ENCODE measurements at regions not wholly inside any gene's neighbourhood (a gene's known extent, or its start where the extent isn't known, plus 50 kb on each side); places are given as distances from the start of the nearest gene placed in this dataset.

DNA sequence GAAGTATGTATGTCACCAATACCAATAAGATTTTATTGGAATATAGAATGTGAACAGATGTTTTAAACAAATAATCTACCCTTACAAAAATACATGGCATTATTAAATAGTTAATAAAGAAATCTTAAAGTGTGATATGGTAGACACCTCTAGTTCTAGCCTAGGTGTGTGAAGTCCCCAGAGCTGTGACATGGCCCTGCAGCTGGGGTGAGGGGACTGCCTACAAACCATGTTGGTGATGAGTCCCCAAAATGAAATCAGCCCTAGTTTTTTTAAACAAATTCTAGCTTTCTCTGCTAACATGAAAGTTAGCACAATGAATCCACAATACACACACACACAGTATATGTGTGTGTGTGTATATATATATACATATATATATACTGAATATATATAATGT is 195.1 kb upstream of the RPS23 start:
- Histone ChIP-seq H2AFZ (ENCODE audit: low read depth, low read length) (no peak overlapping the region), H3K9ac (ENCODE audit: low read depth, low read length) (no peak overlapping the region), H3K4me3 (ENCODE audit: low read depth in 1 of 2, low read length in 2 of 2) (no peak overlapping the region), H3K9me3 (ENCODE audit: insufficient read depth, low read length, severe bottlenecking) (no peaks in the 10 kb centered on the region), H3K27me3 (ENCODE audit: insufficient read depth, low read length, poor library complexity) (no peaks in the 10 kb centered on the region), H3K79me2 (ENCODE audit: insufficient read depth, low read length) (no peaks in the 10 kb centered on the region), H3K36me3 (ENCODE audit: insufficient read depth, low read length) (no peaks in the 10 kb centered on the region), H3K4me1 (ENCODE audit: insufficient read depth, low read length) (no peaks in the 10 kb centered on the region), H3K27ac (ENCODE audit: low read length) (no peak overlapping the region), H4K20me1 (ENCODE audit: insufficient read depth, low read length) (no peaks in the 10 kb centered on the region), H3K4me2 (ENCODE audit: insufficient read depth, low read length) (no peak overlapping the region)
- ATAC-seq (ENCODE audit: insufficient read depth, low read depth), result no peak
- no peak for DNase-seq
- no peak for TF ChIP-seq EZH2 (IDR thresholded peaks at IDR 0.05; ENCODE audit: borderline replicate concordance, low read depth, low read length, severe bottlenecking)
- TF ChIP-seq, protein P1, sequence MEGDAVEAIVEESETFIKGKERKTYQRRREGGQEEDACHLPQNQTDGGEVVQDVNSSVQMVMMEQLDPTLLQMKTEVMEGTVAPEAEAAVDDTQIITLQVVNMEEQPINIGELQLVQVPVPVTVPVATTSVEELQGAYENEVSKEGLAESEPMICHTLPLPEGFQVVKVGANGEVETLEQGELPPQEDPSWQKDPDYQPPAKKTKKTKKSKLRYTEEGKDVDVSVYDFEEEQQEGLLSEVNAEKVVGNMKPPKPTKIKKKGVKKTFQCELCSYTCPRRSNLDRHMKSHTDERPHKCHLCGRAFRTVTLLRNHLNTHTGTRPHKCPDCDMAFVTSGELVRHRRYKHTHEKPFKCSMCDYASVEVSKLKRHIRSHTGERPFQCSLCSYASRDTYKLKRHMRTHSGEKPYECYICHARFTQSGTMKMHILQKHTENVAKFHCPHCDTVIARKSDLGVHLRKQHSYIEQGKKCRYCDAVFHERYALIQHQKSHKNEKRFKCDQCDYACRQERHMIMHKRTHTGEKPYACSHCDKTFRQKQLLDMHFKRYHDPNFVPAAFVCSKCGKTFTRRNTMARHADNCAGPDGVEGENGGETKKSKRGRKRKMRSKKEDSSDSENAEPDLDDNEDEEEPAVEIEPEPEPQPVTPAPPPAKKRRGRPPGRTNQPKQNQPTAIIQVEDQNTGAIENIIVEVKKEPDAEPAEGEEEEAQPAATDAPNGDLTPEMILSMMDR (IDR thresholded peaks at IDR 0.05; ENCODE audit: borderline replicate concordance, extremely low read depth, low read length, poor library complexity, severe bottlenecking), result no peak

DNA sequence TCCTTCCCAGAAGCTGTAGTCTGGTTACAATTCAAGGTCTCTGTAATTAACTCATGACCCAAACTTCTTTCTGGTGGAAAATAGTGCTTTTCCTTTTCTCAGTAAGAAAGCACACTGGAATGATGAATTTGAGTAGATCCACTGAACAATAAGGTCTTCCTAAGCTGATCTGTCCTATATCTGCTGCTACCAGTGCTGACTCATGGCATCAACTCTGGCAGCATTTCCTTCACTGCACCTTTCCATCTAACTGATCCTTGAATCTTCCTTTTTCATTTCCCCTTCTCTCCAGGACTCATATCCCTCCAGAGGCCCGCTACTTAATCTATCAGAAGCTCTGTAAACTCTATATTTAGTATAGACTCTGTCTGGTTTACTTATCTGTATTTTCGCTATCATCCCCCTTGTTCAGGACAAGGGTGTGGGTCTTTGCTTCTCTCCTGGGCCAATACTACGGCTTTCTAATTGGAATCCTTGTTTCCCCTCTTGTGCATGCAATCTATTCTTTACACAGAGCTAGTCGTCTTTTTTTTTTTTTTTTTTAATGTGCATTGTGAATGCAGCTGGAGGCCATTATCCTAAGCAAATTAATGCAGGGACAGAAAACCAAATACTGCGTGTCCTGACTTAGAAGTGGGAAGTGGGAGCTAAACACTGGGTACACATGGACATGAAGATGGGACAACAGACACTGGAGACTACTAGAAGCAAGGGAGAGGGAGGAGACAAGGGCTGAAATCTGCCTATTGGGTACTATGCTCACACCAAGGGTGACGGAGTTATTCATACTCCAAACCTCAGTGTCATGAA is 192.2 kb upstream of the RPS23 start:
- Histone ChIP-seq H3K27ac (ENCODE audit: low read length) (no peak overlapping the region), H3K9me3 (ENCODE audit: insufficient read depth, low read length, severe bottlenecking) (no peaks in the 10 kb centered on the region), H3K79me2 (ENCODE audit: insufficient read depth, low read length) (no peaks in the 10 kb centered on the region), H3K27me3 (ENCODE audit: insufficient read depth, low read length, poor library complexity) (no peaks in the 10 kb centered on the region), H3K4me3 (ENCODE audit: low read depth in 1 of 2, low read length in 2 of 2) (no peak overlapping the region), H2AFZ (ENCODE audit: low read depth, low read length) (no peak overlapping the region), H3K4me2 (ENCODE audit: insufficient read depth, low read length) (no peak overlapping the region), H4K20me1 (ENCODE audit: insufficient read depth, low read length) (no peaks in the 10 kb centered on the region), H3K9ac (ENCODE audit: low read depth, low read length) (no peak overlapping the region), H3K36me3 (ENCODE audit: insufficient read depth, low read length) (no peaks in the 10 kb centered on the region), H3K4me1 (ENCODE audit: insufficient read depth, low read length) (no peaks in the 10 kb centered on the region)
- ATAC-seq (ENCODE audit: insufficient read depth, low read depth), result no peak
- TF ChIP-seq EZH2 (IDR thresholded peaks at IDR 0.05; ENCODE audit: borderline replicate concordance, low read depth, low read length, severe bottlenecking), result no peak
- TF ChIP-seq, protein P1 (IDR thresholded peaks at IDR 0.05; ENCODE audit: borderline replicate concordance, extremely low read depth, low read length, poor library complexity, severe bottlenecking), result no peak
- DNase-seq, result no peak

DNA sequence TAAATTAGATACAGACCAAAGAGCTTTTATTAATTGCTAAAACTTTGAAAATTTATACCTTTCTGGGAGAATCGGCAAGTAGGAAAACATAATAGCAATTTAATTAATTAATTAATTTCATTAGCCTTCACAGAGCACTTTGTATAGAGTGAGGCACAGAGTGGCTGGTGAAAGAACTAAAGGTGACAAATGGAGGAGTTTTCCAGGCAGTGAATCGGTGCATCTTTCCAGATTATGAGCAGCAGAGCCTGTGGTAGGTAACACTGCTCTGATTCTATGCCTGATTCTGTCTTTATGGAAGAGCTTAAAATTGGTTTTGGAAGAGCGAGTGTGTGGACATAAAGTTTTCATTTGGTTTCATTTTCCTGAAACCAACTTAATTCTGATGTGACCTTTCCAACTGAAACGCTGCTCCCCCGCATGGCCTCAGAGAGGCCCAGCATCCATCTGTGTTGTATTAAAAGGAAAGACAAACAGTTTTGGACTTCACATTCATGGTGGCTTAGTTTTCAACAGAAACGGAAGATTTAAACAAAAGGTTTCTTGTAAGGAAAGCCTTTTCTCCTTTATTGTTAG is 188.9 kb upstream of the RPS23 start:
- no peak overlapping the region for H3K9ac ChIP-seq (ENCODE audit: low read depth, low read length)
- no peaks in the 10 kb centered on the region for H3K4me1 ChIP-seq (ENCODE audit: insufficient read depth, low read length)
- DNase-seq (no peak), ATAC-seq (ENCODE audit: insufficient read depth, low read depth) (no peak)
- no peak overlapping the region for H3K27ac ChIP-seq (ENCODE audit: low read length)
- H3K4me2 ChIP-seq (ENCODE audit: insufficient read depth, low read length), result no peak overlapping the region
- H3K9me3 ChIP-seq (ENCODE audit: insufficient read depth, low read length, severe bottlenecking), result no peaks in the 10 kb centered on the region
- no peak for TF ChIP-seq EZH2 (IDR thresholded peaks at IDR 0.05; ENCODE audit: borderline replicate concordance, low read depth, low read length, severe bottlenecking)
- TF ChIP-seq, protein P1 (IDR thresholded peaks at IDR 0.05; ENCODE audit: borderline replicate concordance, extremely low read depth, low read length, poor library complexity, severe bottlenecking), result no peak
- no peaks in the 10 kb centered on the region for H3K79me2 ChIP-seq (ENCODE audit: insufficient read depth, low read length)
- no peaks in the 10 kb centered on the region for H3K36me3 ChIP-seq (ENCODE audit: insufficient read depth, low read length)
- no peak overlapping the region for H2AFZ ChIP-seq (ENCODE audit: low read depth, low read length)
- H4K20me1 ChIP-seq (ENCODE audit: insufficient read depth, low read length), result no peaks in the 10 kb centered on the region
- H3K4me3 ChIP-seq (ENCODE audit: low read depth in 1 of 2, low read length in 2 of 2), result no peak overlapping the region
- no peaks in the 10 kb centered on the region for H3K27me3 ChIP-seq (ENCODE audit: insufficient read depth, low read length, poor library complexity)

Measured in DND-41 (cell line).